H1 (cell line): ENCODE measurements at regions not wholly inside any gene's neighbourhood (a gene's known extent, or its start where the extent isn't known, plus 50 kb on each side); places are given as distances from the start of the nearest gene placed in this dataset.

ENCODE experiments used
- CTCF ChIA-PET: fragments of 300-600 bp; sonication (Branson Sonifier 250); formaldehyde crosslinking; loops from one replicate; lab custom pipeline; 2021; ENCODE audit not compliant: partially characterized antibody; lab: Charles Lee
- POLR2A ChIA-PET: fragments of 300-600 bp; sonication (Branson Sonifier 250); formaldehyde crosslinking; loops from one replicate; lab custom pipeline; 2021; ENCODE audit warnings: inconsistent platforms; ENCODE audit not compliant: partially characterized antibody; lab: Charles Lee
- DNase-seq, 2 experiments: peaks; one replicate each; pipeline versions ENCODE4 v3.0.0 to v3.0.0-alpha.2; 2010 to 2022; ENCODE audit warnings: low spot score in 2 of 2, low read depth in 1 of 2, mixed read lengths in 1 of 2
- FAIRE-seq: peaks from 2 replicates; lab custom pipeline; 2011; peaks lifted over from hg19 to GRCh38; lab: Jason Lieb, UNC
- H2AFZ ChIP-seq: 2 replicates; pipeline ENCODE4 v1.8.1; 2012; ENCODE audit warnings: low read length, inconsistent platforms
- H2AK5ac ChIP-seq: 2 replicates; pipeline ENCODE4 v1.6.1; 2013; ENCODE audit warnings: low read depth, low read length
- H2BK120ac ChIP-seq: replicated peaks from 2 replicates; pipeline ENCODE3; 2013; ENCODE audit warnings: low read depth, low read length, inconsistent platforms
- H2BK12ac ChIP-seq: 2 replicates; pipeline ENCODE4 v1.6.1; 2013; ENCODE audit warnings: low read depth, low read length
- H2BK15ac ChIP-seq: 2 replicates; pipeline ENCODE4 v1.6.1; 2013; ENCODE audit warnings: low read length
- H2BK20ac ChIP-seq: 2 replicates; pipeline ENCODE4 v1.6.1; 2013; ENCODE audit warnings: low read length
- H2BK5ac ChIP-seq: 2 replicates; pipeline ENCODE4 v1.6.1; 2013; ENCODE audit warnings: low read depth, low read length
- H3K14ac ChIP-seq: 2 replicates; pipeline ENCODE4 v1.6.1; 2013; ENCODE audit warnings: inconsistent platforms; ENCODE audit not compliant: insufficient read length
- H3K18ac ChIP-seq: 2 replicates; pipeline ENCODE4 v1.6.1; 2013; ENCODE audit warnings: low read length; ENCODE audit errors: extremely low read depth
- H3K23ac ChIP-seq: 2 replicates; pipeline ENCODE4 v1.6.1; 2013; ENCODE audit warnings: inconsistent platforms; ENCODE audit not compliant: insufficient read length
- H3K23me2 ChIP-seq: 2 replicates; pipeline ENCODE4 v1.6.1; 2013; ENCODE audit warnings: low read depth, low read length
- H3K27ac ChIP-seq: 2 replicates; pipeline ENCODE4 v1.6.1; 2011; ENCODE audit warnings: low read depth, low read length, inconsistent platforms
- H3K27me3 ChIP-seq, 4 experiments: replicated peaks in 1 of 4; 1 replicate in 1 of 4; 2 replicates in 3 of 4; pipeline versions ENCODE4 v1.6.1 to v1.8.1; 2011 to 2013; ENCODE audit warnings: low read length in 3 of 4, mild to moderate bottlenecking in 3 of 4, inconsistent platforms in 2 of 4, mixed read lengths in 2 of 4, moderate library complexity in 1 of 4; ENCODE audit not compliant: control insufficient read depth in 3 of 4, insufficient read depth in 3 of 4; ENCODE audit errors: extremely low read depth in 1 of 4
- H3K36me3 ChIP-seq, 4 experiments: 2 replicates each; pipeline versions ENCODE4 v1.6.1 to v1.8.1; 2011 to 2013; ENCODE audit warnings: mild to moderate bottlenecking in 4 of 4, low read length in 3 of 4, moderate library complexity in 2 of 4, control low read depth in 1 of 4, inconsistent platforms in 1 of 4; ENCODE audit not compliant: insufficient read depth in 4 of 4, control insufficient read depth in 2 of 4
- H3K4ac ChIP-seq: replicated peaks from 2 replicates; pipeline ENCODE3; 2013; ENCODE audit warnings: low read length, low read depth, mixed read lengths, inconsistent platforms; ENCODE audit not compliant: insufficient read length
- H3K4me1 ChIP-seq, 4 experiments: replicated peaks in 1 of 4; 1 replicate in 1 of 4; 2 replicates in 3 of 4; pipeline versions ENCODE4 v1.6.1 to v1.8.1; 2011 to 2013; ENCODE audit warnings: low read length in 3 of 4, inconsistent platforms in 2 of 4, mixed read lengths in 1 of 4; ENCODE audit not compliant: insufficient read depth in 4 of 4, control insufficient read depth in 3 of 4
- H3K4me2 ChIP-seq, 2 experiments: 2 replicates each; pipeline versions ENCODE4 v1.6.1 to v1.8.1; 2011 to 2013; ENCODE audit warnings: low read depth in 2 of 2, low read length in 2 of 2, control low read depth in 1 of 2, inconsistent platforms in 1 of 2, mild to moderate bottlenecking in 1 of 2; ENCODE audit not compliant: insufficient read depth in 1 of 2
- H3K4me3 ChIP-seq, 4 experiments: fragments of 200-600, 300-600 bp in 1 of 4; sonication (generic), shearing (Covaris generic), sonication (Bioruptor Twin) in 1 of 4; 2 replicates each; pipeline versions ENCODE4 v1.5.1 to v1.8.1; 2011 to 2016; ENCODE audit warnings: low read length in 4 of 4, low read depth in 3 of 4, control low read depth in 2 of 4, inconsistent platforms in 2 of 4, mild to moderate bottlenecking in 2 of 4, mixed read lengths in 1 of 4, moderate library complexity in 1 of 4; ENCODE audit not compliant: insufficient read depth in 2 of 4; ENCODE audit errors: extremely low read depth in 1 of 4
- H3K56ac ChIP-seq: replicated peaks from 2 replicates; pipeline ENCODE3; 2013; ENCODE audit warnings: low read depth, mild to moderate bottlenecking, mixed read lengths, low read length, inconsistent platforms; ENCODE audit not compliant: insufficient read length
- H3K79me1 ChIP-seq: 2 replicates; pipeline ENCODE4 v1.6.1; 2013; ENCODE audit warnings: low read depth, low read length, control low read depth
- H3K79me2 ChIP-seq, 2 experiments: 2 replicates each; pipeline versions ENCODE4 v1.6.1 to v1.8.1; 2012 to 2013; ENCODE audit warnings: low read length in 2 of 2, mild to moderate bottlenecking in 2 of 2, inconsistent platforms in 1 of 2; ENCODE audit not compliant: insufficient read depth in 2 of 2, control insufficient read depth in 1 of 2
- H3K9ac ChIP-seq, 4 experiments: replicated peaks in 1 of 4; 1 replicate in 1 of 4; 2 replicates in 3 of 4; pipeline versions ENCODE4 v1.6.1 to v1.8.1; 2011 to 2013; ENCODE audit warnings: low read depth in 3 of 4, low read length in 3 of 4, control low read depth in 2 of 4, mild to moderate bottlenecking in 2 of 4, moderate library complexity in 2 of 4, inconsistent platforms in 1 of 4; ENCODE audit errors: extremely low read depth in 1 of 4
- H3K9me3 ChIP-seq, 2 experiments: 2 replicates each; pipeline versions ENCODE4 v1.6.1 to v1.8.1; 2012 to 2013; ENCODE audit warnings: mild to moderate bottlenecking in 2 of 2, moderate library complexity in 2 of 2, control low read depth in 1 of 2, inconsistent platforms in 1 of 2, low read depth in 1 of 2, low read length in 1 of 2, mixed read lengths in 1 of 2; ENCODE audit not compliant: insufficient read depth in 2 of 2
- H4K20me1 ChIP-seq, 2 experiments: replicated peaks in 1 of 2; 2 replicates each; pipeline versions ENCODE3 to v1.8.1; 2011 to 2013; ENCODE audit warnings: inconsistent platforms in 2 of 2, low read length in 2 of 2, mild to moderate bottlenecking in 1 of 2; ENCODE audit not compliant: insufficient read depth in 2 of 2, control insufficient read depth in 1 of 2
- H4K5ac ChIP-seq: 2 replicates; pipeline ENCODE4 v1.6.1; 2013; ENCODE audit warnings: low read length, low read depth, mixed read lengths, inconsistent platforms; ENCODE audit not compliant: insufficient read length
- H4K8ac ChIP-seq: 2 replicates; pipeline ENCODE4 v1.8.0; 2013; ENCODE audit warnings: mild to moderate bottlenecking, moderate library complexity, low read length, inconsistent platforms; ENCODE audit not compliant: insufficient read depth; ENCODE audit errors: extremely low read depth
- H4K91ac ChIP-seq: replicated peaks from 2 replicates; pipeline ENCODE3; 2013; ENCODE audit warnings: low read length, mixed read lengths, inconsistent platforms; ENCODE audit not compliant: insufficient read length
- BACH1 ChIP-seq: IDR thresholded peaks from 2 replicates; pipeline ENCODE4 v1.6.1; 2012; ENCODE audit warnings: low read length, improper control_type of control experiment
- CHD1 ChIP-seq: IDR thresholded peaks from 2 replicates; pipeline ENCODE4 v1.6.1; 2012; ENCODE audit warnings: low read depth, low read length, improper control_type of control experiment
- CTBP2 ChIP-seq: IDR thresholded peaks from 2 replicates; pipeline ENCODE4 v1.7.0; 2011; ENCODE audit warnings: borderline replicate concordance, mild to moderate bottlenecking, moderate library complexity, mixed read lengths, low read length; ENCODE audit not compliant: insufficient read depth, insufficient read length
- FOSL1 ChIP-seq: IDR thresholded peaks from 2 replicates; pipeline ENCODE4 v1.6.1; 2011; ENCODE audit warnings: mild to moderate bottlenecking, low read depth, low read length, moderate library complexity; ENCODE audit not compliant: insufficient read depth
- KDM5A ChIP-seq: fragments of 200-600 bp; IDR thresholded peaks from 2 replicates; pipeline ENCODE4 v1.7.1; 2012; ENCODE audit warnings: mild to moderate bottlenecking, low read length, inconsistent platforms, mixed read lengths
- POLR2A ChIP-seq, 2 experiments: IDR thresholded peaks; 1 replicate in 1 of 2; 2 replicates in 1 of 2; pipeline ENCODE4 v1.6.1; 2011; ENCODE audit warnings: low read depth in 2 of 2, low read length in 2 of 2, mild to moderate bottlenecking in 2 of 2; ENCODE audit errors: control extremely low read depth in 1 of 2
- RAD21 ChIP-seq, 2 experiments: IDR thresholded peaks in 1 of 2; conservative IDR thresholded peaks in 1 of 2; 2 replicates each; pipeline ENCODE4 v1.6.1; 2011; ENCODE audit warnings: low read depth in 2 of 2, low read length in 2 of 2, improper control_type of control experiment in 1 of 2, inconsistent platforms in 1 of 2, mild to moderate bottlenecking in 1 of 2, moderate library complexity in 1 of 2
- RNF2 ChIP-seq: fragments of 200-900, 300-1000 bp; sonication (generic); IDR thresholded peaks from 2 replicates; pipeline ENCODE4 v1.7.1; 2016; ENCODE audit warnings: borderline replicate concordance, low read depth, mild to moderate bottlenecking, antibody characterized with exemption, low read length; ENCODE audit not compliant: poor library complexity, severe bottlenecking; ENCODE audit errors: missing control alignments
- TAF7 ChIP-seq: optimal IDR thresholded peaks from 2 replicates; pipeline ENCODE3; 2011; ENCODE audit warnings: low read depth, mild to moderate bottlenecking, inconsistent platforms, low read length, moderate library complexity, borderline replicate concordance
- WGBS, 2 experiments: shearing (Covaris generic) in 1 of 2; methylation state at CpG; one replicate each; pipeline versions ENCODE4 v1.1.6 to v1.1.7; 2013 to 2015; ENCODE audit warnings: low lambda C conversion rate in 2 of 2, mixed read lengths in 2 of 2, inconsistent platforms in 1 of 2, low coverage in 1 of 2, missing lambda C conversion rate in 1 of 2; ENCODE audit not compliant: insufficient replicate concordance in 2 of 2, insufficient coverage in 1 of 2, insufficient read length in 1 of 2; ENCODE audit errors: extremely low coverage in 1 of 2, missing lambda C conversion rate in 1 of 2; 5-methylcytosine and 5-hydroxymethylcytosine counted together

GRCh38 chr3:78497021-78497420, 1270.8 kb downstream of the ROBO1 start (continued):
- TF ChIP-seq BACH1: no peak

- Histone ChIP-seq H4K5ac (no peak overlapping the region), H4K20me1 (no peaks in the 10 kb centered on the region), H3K14ac (no peak overlapping the region), H2BK5ac (no peak overlapping the region), H3K27me3 (no peaks in the 10 kb centered on the region), H3K9ac (no peak overlapping the region), H2BK15ac (no peak overlapping the region), H3K79me2 (no peaks in the 10 kb centered on the region), H2AFZ (no peak overlapping the region), H3K36me3 (no peaks in the 10 kb centered on the region), H2AK5ac (no peak overlapping the region), H3K4me3 (no peak overlapping the region), H2BK12ac (no peak overlapping the region), H3K4me1 (no peaks in the 10 kb centered on the region), H3K23me2 (no peaks in the 10 kb centered on the region), H3K56ac (no peak overlapping the region), H3K23ac (no peak overlapping the region), H2BK20ac (no peak overlapping the region), H2BK120ac (no peak overlapping the region), H3K79me1 (no peaks in the 10 kb centered on the region), H3K27ac (no peak overlapping the region), H3K4me2 (no peak overlapping the region), H4K91ac (no peak overlapping the region), H3K9me3 (no peaks in the 10 kb centered on the region), H4K8ac (no peak overlapping the region), H3K4ac (no peak overlapping the region), H3K18ac (no peak overlapping the region)
- WGBS, 2 experiments: 94% methylated on average over 2 of the region's 2 CpGs; no CpG with 5 or more reads in 1 of the 2 experiments
- FAIRE-seq (no peak), DNase-seq (no peak)
- ChIA-PET POLR2A (no interaction called here), CTCF (no interaction called here)
- TF ChIP-seq CTBP2 (no peak), RNF2 (no peak), FOSL1 (no peak), KDM5A (no peak), CHD1 (no peak), RAD21 (IDR thresholded peaks at IDR 0.05 in 1 of 2, conservative IDR thresholded peaks at IDR 0.05 in 1 of 2; ENCODE audit: low read depth in 2 of 2, low read length in 2 of 2) (no peak), TAF7 (no peak), POLR2A (IDR thresholded peaks at IDR 0.05; ENCODE audit: control extremely low read depth in 1 of 2, low read depth in 2 of 2, low read length in 2 of 2) (no peak)
These were observed 1270.0 kb downstream of the ROBO1 start for GRCh38 chr3:78497767-78498166.
